Ectodermal cell (in vitro differentiated cells): ENCODE measurements at regions not wholly inside any gene's neighbourhood (a gene's known extent, or its start where the extent isn't known, plus 50 kb on each side); places are given as distances from the start of the nearest gene placed in this dataset.
"Not testable (repeated sequence)": the region's sequence is repeated elsewhere in the genome, so short reads cannot be mapped to it uniquely, and the experiment has no call there.

Experiments
- H3K27ac ChIP-seq: 2 replicates; pipeline ENCODE4 v1.7.0; 2013; ENCODE audit warnings: mild to moderate bottlenecking, low read depth, low read length; ENCODE audit not compliant: insufficient read depth, poor library complexity, severe bottlenecking
- H3K27me3 ChIP-seq: 2 replicates; pipeline ENCODE4 v1.7.0; 2013; ENCODE audit warnings: mild to moderate bottlenecking, low read length; ENCODE audit not compliant: insufficient read depth, control insufficient read depth, poor library complexity, severe bottlenecking
- H3K36me3 ChIP-seq: one replicate; pipeline ENCODE4 v1.7.0; 2013; ENCODE audit warnings: low read length; ENCODE audit not compliant: control insufficient read depth, insufficient read depth
- H3K4me1 ChIP-seq: one replicate; pipeline ENCODE4 v1.7.0; 2013; ENCODE audit warnings: low read length; ENCODE audit not compliant: control insufficient read depth, insufficient read depth
- H3K4me3 ChIP-seq: 2 replicates; pipeline ENCODE4 v1.7.0; 2013; ENCODE audit warnings: low read depth, low read length, control low read depth; ENCODE audit not compliant: insufficient read depth
- H3K9me3 ChIP-seq: 2 replicates; pipeline ENCODE4 v1.7.0; 2013; ENCODE audit warnings: mild to moderate bottlenecking, low read length, moderate library complexity; ENCODE audit not compliant: control insufficient read depth
- WGBS, 2 experiments: methylation state at CpG; one replicate each; pipeline ENCODE4 v1.1.7; 2013; ENCODE audit warnings: missing lambda C conversion rate in 2 of 2; 5-methylcytosine and 5-hydroxymethylcytosine counted together

DNA sequence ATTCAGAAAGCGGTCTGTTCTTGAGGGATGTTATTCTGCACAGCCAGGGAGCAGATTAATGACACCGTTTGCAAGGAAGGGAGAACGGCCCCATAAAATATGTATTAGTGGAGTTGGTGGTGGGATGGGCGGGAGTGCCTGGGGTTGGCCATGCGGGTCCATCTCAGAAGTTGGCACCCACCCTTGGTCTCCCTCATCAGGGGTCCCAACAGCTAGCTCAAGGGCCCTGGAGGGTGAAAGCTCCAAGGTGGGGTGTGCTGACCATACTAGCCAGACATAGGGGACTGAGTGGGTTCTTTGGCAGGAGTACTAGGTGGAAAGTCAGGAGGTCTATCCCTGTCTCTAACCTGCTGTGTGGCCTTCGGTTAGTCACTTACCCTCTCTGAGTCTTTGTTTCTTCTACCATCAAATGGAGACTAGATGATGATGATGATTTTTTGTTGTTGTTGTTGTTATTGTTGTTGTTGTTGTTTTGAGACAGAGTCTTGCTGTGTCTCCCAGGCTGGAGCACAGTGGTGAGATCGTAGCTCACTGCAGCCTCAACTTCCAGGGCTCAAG is 83.2 kb upstream of the BRD7 start:
- H3K9me3 ChIP-seq: no peaks in the 10 kb centered on the region
- H3K27me3 ChIP-seq: no peaks in the 10 kb centered on the region
- H3K4me3 ChIP-seq: no peak overlapping the region
- H3K36me3 ChIP-seq: no peaks in the 10 kb centered on the region
- no peak overlapping the region for H3K27ac ChIP-seq
- H3K4me1 ChIP-seq: peaks cover 35% of the 10 kb centered on the region
- WGBS, 2 experiments: 93 to 98% methylated on average over 7 of the region's 7 CpGs

GRCh38 chr16:50450957-50451356 is 82.2 kb upstream of the BRD7 start:
- WGBS, 2 experiments: 88 to 94% methylated on average over 4 of the region's 4 CpGs

DNA sequence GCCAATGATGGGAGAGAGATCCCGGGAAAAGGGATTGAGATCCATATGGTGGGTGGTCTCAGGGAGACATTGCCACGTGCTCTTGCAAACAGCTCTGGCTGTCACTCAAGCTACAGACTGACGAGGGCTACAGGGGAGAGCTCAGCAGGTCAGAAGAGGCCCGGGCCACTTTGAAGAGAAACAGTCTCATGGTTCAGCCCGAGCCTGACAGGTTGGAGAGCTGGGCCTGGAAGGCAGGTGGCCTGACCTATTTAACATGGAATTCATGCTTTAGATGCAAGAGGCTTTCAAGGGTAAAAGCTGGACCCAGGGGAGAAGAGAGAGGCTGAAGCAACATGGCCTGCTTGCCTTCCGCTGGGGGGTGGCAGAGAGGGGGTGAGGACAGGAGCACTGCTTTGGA is 81.0 kb upstream of the BRD7 start:
- WGBS, 2 experiments: 21 to 22% methylated on average over 6 of the region's 6 CpGs
- Histone ChIP-seq H3K9me3 (no peaks in the 10 kb centered on the region), H3K4me3 (no peak overlapping the region), H3K4me1 (peaks cover 26% of the 10 kb centered on the region), H3K27ac (no peak overlapping the region), H3K36me3 (no peaks in the 10 kb centered on the region), H3K27me3 (no peaks in the 10 kb centered on the region)

More at GRCh38 chr16:50450957-50451356, 82.2 kb upstream of the BRD7 start:
- Histone ChIP-seq H3K9me3 (no peaks in the 10 kb centered on the region), H3K27me3 (no peaks in the 10 kb centered on the region), H3K4me3 (no peak overlapping the region), H3K27ac (no peak overlapping the region), H3K4me1 (peaks cover 35% of the 10 kb centered on the region), H3K36me3 (no peaks in the 10 kb centered on the region)

- Histone ChIP-seq H3K36me3 (no peaks in the 10 kb centered on the region), H3K27ac (peak overlapping the region; percentile 60), H3K27me3 (no peaks in the 10 kb centered on the region), H3K4me1 (peaks cover 26% of the 10 kb centered on the region), H3K9me3 (no peaks in the 10 kb centered on the region), H3K4me3 (no peak overlapping the region)
- 75 to 79% methylated on average over 10 of the region's 10 CpGs for WGBS, 2 experiments
These were observed 80.2 kb upstream of the BRD7 start for GRCh38 chr16:50448981-50449380.

DNA sequence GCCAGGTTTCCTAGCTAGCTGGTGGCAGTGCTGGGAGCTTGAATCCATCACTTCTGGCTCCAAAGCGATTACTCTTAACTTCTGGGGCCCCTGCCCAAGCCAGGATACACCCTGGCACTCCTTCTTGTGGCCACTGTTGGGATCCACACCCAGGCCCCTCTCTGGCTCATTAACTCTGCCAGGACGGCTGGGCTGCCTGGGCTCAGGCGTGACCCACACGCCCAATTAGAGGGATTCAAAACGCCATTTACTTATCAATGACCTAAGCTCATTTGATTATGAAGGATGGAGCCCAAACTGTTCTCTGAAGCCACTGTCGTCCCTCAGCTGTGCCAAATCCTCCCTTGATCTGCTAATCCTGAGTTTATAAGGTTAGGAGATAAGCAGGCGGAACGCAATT is 79.7 kb upstream of the BRD7 start:
- Histone ChIP-seq H3K27ac (peak overlapping the region; percentile 60), H3K36me3 (no peaks in the 10 kb centered on the region), H3K4me1 (peaks cover 26% of the 10 kb centered on the region), H3K9me3 (no peaks in the 10 kb centered on the region), H3K4me3 (no peak overlapping the region), H3K27me3 (no peaks in the 10 kb centered on the region)
- 58 to 64% methylated on average over 8 of the region's 8 CpGs for WGBS, 2 experiments

- not testable (repeated sequence) for H3K36me3 ChIP-seq, H3K27me3 ChIP-seq, H3K9me3 ChIP-seq, H3K4me3 ChIP-seq, H3K27ac ChIP-seq
- 81% methylated on average over 8 of the region's 8 CpGs for WGBS, 2 experiments
- H3K4me1 ChIP-seq: peaks cover 26% of the 10 kb centered on the region
These were observed 78.6 kb upstream of the BRD7 start for GRCh38 chr16:50447386-50447785.

DNA sequence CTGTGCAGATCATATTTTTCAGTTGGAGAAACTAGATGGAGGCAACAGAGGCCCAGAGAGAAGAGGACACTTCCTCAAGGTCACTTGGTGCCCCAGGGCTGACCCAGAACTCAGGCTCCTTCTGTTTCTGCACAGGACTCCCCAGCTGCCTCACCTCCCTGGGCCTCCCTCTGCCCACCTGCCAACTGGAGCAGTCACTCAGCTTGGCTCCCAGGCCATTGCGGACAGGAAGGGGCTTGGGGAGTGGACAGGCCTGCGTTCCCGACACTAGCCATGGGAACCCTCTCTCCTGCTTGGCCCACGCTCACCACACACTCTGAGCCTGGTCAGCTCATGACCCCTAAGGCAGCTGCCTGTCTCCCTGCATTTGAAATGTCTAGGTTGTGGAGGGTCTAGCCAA is 78.1 kb upstream of the BRD7 start:
- Histone ChIP-seq H3K27ac (no peak overlapping the region), H3K4me3 (no peak overlapping the region), H3K27me3 (no peaks in the 10 kb centered on the region), H3K9me3 (no peaks in the 10 kb centered on the region), H3K4me1 (peaks cover 26% of the 10 kb centered on the region), H3K36me3 (no peaks in the 10 kb centered on the region)
- 94% methylated on average over 4 of the region's 4 CpGs for WGBS, 2 experiments

DNA sequence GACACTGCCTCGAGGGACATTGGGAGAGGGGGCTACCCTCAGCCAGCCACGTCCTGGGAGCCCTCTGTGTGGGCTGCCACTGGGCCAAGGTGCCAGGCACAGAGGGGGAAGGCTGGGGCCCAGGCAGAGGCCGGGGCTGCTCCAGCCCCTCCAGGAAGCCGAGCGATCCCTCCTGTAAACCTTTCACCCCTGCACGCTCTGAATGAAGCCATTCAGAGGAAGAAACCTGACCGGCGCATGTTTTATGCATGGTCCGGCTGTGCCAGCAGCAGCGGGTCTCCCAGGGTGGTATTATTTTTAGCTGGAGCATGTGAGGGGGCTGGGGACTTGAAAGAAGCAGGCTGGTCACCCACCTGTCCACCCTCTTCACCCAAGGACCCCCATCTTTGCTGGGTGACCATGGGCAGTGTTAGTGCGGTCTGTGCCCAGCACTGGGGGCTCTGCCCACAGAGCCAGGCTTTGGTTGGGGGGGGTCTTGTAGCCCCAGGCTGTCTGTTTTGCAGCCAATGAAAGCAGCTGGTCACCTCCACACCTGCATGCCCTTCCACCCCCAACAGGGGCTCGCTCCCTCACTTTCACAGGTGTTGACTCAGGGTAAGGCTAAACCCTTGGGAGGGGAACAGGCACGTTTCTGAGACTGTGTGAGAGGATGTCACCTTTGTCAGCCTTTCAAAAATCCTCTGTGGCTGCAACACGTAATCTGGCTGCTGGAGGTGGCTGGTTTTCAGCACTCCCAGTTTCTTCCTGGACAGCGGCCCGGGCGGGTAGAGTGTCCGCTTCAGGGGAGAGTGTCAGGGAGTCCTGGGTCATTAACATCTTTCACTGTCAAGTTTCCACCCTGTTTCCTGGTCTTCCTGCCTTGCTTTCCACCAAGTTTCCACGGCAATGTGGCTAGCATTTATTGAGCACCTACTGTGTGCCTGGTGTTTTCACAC is 77.1 kb upstream of the BRD7 start:
- Histone ChIP-seq H3K27ac (no peak overlapping the region), H3K9me3 (peaks cover 2% of the 10 kb centered on the region), H3K36me3 (no peaks in the 10 kb centered on the region), H3K4me3 (no peak overlapping the region), H3K27me3 (no peaks in the 10 kb centered on the region), H3K4me1 (peaks cover 26% of the 10 kb centered on the region)
- WGBS, 2 experiments: 74 to 80% methylated on average over 19 of the region's 19 CpGs

- no peaks in the 10 kb centered on the region for H3K27me3 ChIP-seq
- H3K4me3 ChIP-seq: no peak overlapping the region
- no peak overlapping the region for H3K27ac ChIP-seq
- H3K9me3 ChIP-seq: peaks cover 4% of the 10 kb centered on the region
- H3K4me1 ChIP-seq: peaks cover 17% of the 10 kb centered on the region
- 93 to 94% methylated on average over 1 of the region's 1 CpG for WGBS, 2 experiments
- H3K36me3 ChIP-seq: no peaks in the 10 kb centered on the region
These were observed 75.7 kb upstream of the BRD7 start for GRCh38 chr16:50444526-50444925.

DNA sequence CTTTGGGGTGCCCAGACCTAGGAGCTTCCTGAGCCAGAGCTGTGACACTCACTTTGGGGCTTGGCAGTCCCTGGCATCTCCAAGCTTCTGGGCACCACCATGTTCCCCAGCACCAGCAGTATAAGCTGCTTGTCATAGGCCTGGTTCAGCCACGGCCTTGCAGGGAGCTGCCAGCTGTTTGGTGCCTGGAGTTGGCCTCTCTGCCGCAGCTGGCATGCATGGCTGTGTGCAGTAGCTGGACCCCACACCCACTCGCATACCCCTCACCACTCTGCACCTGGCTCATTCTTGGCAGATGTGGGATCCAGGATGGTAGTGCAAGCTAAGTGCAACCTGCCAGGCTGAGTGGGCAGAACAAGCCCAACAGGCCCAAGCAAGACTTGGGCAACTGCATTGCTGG is 73.4 kb upstream of the BRD7 start:
- no peaks in the 10 kb centered on the region for H3K4me1 ChIP-seq
- no peaks in the 10 kb centered on the region for H3K36me3 ChIP-seq
- H3K27me3 ChIP-seq: no peaks in the 10 kb centered on the region
- H3K4me3 ChIP-seq: no peak overlapping the region
- 91 to 98% methylated on average over 3 of the region's 3 CpGs for WGBS, 2 experiments
- H3K9me3 ChIP-seq: peaks cover 4% of the 10 kb centered on the region
- H3K27ac ChIP-seq: no peak overlapping the region
